ENCODE measurements at regions not wholly inside any gene's neighbourhood (a gene's known extent, or its start where the extent isn't known, plus 50 kb on each side); places are given as distances from the start of the nearest gene placed in this dataset.

DNA sequence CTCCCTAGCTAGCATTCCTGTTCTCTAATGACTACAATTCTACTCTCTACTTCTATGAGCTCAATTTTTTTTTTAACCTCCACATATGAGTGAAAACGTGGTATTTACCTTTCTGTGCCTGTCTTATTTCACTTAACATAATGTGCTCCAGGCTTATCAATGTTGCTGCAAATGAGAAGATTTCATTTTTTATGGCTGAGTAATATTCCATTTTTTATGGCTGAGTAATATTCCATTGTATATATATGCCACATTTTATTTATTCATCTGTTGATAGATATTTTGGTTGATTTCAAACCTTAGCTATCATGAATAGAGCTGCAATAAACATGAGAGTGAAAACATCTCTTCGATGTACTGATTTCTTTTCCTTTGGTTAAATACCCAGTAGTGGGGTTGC lies 159.6 kb upstream of the TPK1 start:
- DNase-seq (no peak), ATAC-seq (no peak)
- TF ChIP-seq POLR2A (IDR thresholded peaks at IDR 0.05), result no peak
- TF ChIP-seq, protein P1, sequence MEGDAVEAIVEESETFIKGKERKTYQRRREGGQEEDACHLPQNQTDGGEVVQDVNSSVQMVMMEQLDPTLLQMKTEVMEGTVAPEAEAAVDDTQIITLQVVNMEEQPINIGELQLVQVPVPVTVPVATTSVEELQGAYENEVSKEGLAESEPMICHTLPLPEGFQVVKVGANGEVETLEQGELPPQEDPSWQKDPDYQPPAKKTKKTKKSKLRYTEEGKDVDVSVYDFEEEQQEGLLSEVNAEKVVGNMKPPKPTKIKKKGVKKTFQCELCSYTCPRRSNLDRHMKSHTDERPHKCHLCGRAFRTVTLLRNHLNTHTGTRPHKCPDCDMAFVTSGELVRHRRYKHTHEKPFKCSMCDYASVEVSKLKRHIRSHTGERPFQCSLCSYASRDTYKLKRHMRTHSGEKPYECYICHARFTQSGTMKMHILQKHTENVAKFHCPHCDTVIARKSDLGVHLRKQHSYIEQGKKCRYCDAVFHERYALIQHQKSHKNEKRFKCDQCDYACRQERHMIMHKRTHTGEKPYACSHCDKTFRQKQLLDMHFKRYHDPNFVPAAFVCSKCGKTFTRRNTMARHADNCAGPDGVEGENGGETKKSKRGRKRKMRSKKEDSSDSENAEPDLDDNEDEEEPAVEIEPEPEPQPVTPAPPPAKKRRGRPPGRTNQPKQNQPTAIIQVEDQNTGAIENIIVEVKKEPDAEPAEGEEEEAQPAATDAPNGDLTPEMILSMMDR (IDR thresholded peaks at IDR 0.05), result no peak
- WGBS (ENCODE audit: insufficient coverage, low coverage, low lambda C conversion rate, missing lambda C conversion rate), result 54% methylated on average over 2 of the region's 2 CpGs
- H3K4me1 ChIP-seq, result no peaks in the 10 kb centered on the region
- no peaks in the 10 kb centered on the region for H3K36me3 ChIP-seq
- intact Hi-C loops (cut with DNase I), result no loop called here
- no peak overlapping the region for H3K27ac ChIP-seq
- no peaks in the 10 kb centered on the region for H3K27me3 ChIP-seq
- H3K4me3 ChIP-seq, result no peak overlapping the region
- H3K9me3 ChIP-seq, result peaks cover 0 to 12% (median 0%) of the 10 kb centered on the region in 4 donors

DNA sequence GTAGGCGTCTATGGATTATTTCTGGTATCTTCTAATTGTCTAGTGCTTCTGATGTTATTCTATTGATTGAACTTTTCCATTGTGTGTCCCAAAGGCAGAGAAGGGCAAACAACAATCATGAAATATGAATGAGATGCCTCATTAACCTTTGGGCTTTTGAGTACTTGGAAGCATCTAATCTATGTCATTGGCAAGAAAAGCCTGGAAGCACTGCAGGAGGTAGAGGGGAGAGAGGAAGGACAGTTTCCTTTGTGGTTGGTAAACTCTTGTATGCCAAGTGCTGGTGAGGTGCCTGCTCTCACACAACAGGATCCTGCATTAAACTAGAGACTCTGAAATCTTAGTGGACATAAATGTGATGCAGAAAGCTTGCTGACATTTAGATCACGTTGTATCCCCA lies 155.2 kb upstream of the TPK1 start:
- H3K27me3 ChIP-seq, result no peaks in the 10 kb centered on the region
- 42% methylated on average over 2 of the region's 2 CpGs for WGBS (ENCODE audit: insufficient coverage, low coverage, low lambda C conversion rate, missing lambda C conversion rate)
- intact Hi-C loops (cut with DNase I), result no loop called here
- TF ChIP-seq, protein P1 (IDR thresholded peaks at IDR 0.05), result no peak
- no peak for TF ChIP-seq POLR2A (IDR thresholded peaks at IDR 0.05)
- ATAC-seq, result no peak
- H3K9me3 ChIP-seq, result peaks cover 0 to 3% (median 0%) of the 10 kb centered on the region in 4 donors
- H3K27ac ChIP-seq, result no peak overlapping the region
- DNase-seq, result no peak
- H3K4me3 ChIP-seq, result no peak overlapping the region
- H3K36me3 ChIP-seq, result no peaks in the 10 kb centered on the region
- H3K4me1 ChIP-seq, result no peaks in the 10 kb centered on the region

DNA sequence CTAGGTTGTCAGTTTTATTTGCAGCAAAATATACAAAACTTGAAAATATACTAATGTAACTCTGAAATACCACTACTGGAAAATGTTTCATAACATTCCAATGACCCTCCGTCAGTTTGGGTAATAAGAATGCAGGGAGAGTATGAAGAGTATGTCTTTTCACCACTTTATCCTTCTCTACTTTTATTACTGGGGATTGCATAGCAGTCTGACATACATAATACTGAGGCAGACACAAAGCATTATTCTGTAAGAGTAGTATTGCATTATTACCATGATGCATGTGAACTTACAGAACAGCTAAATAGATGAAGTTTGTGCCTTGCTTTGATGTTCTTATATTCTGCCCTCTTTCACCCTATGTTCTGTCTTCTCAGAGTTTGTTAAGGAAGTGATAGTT lies 151.8 kb upstream of the TPK1 start:
- DNase-seq (no peak), ATAC-seq (no peak)
- TF ChIP-seq, protein P1 (IDR thresholded peaks at IDR 0.05), result no peak
- no peak for TF ChIP-seq POLR2A (IDR thresholded peaks at IDR 0.05)
- Histone ChIP-seq H3K9me3 (no peaks in the 10 kb centered on the region), H3K27me3 (no peaks in the 10 kb centered on the region), H3K4me3 (no peak overlapping the region), H3K4me1 (no peaks in the 10 kb centered on the region), H3K27ac (no peak overlapping the region), H3K36me3 (no peaks in the 10 kb centered on the region)
- intact Hi-C loops (cut with DNase I), result no loop called here
- WGBS (ENCODE audit: insufficient coverage, low coverage, low lambda C conversion rate, missing lambda C conversion rate), result 55% methylated on average over 1 of the region's 1 CpG

DNA sequence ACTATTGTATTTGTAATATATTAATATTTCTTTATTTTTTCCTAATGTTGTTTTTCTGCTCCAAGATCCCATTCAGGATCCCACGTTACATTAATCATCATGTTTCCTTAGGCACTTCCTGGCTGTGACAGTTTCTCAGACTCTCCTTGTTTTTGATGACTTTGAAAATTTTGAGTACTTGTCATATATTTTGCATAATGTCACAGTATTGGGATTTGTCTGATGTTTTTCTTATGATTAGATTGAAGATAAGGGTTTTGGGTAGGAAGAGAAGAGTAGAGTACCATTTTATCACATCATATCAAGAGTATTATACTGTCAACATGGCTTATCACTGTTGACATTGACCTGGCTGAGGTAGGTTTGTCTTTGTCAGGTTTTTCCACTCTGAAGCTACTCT lies 146.3 kb upstream of the TPK1 start:
- ATAC-seq, result no peak

More for the DNA sequence above, 146.3 kb upstream of the TPK1 start:
- no peaks in the 10 kb centered on the region for H3K4me1 ChIP-seq
- no peaks in the 10 kb centered on the region for H3K27me3 ChIP-seq
- no peak overlapping the region for H3K4me3 ChIP-seq
- intact Hi-C loops (cut with DNase I), result no loop called here
- no peaks in the 10 kb centered on the region for H3K36me3 ChIP-seq
- H3K27ac ChIP-seq, result no peak overlapping the region
- no peak for DNase-seq
- 0% methylated on average over 1 of the region's 1 CpG for WGBS (ENCODE audit: insufficient coverage, low coverage, low lambda C conversion rate, missing lambda C conversion rate)
- no peak for TF ChIP-seq POLR2A (IDR thresholded peaks at IDR 0.05)
- TF ChIP-seq, protein P1 (IDR thresholded peaks at IDR 0.05), result no peak
- no peaks in the 10 kb centered on the region for H3K9me3 ChIP-seq

Measured in right lobe of liver (tissue), 6 donors.